Epithelial cell of proximal tubule (primary cell): ENCODE measurements at regions not wholly inside any gene's neighbourhood (a gene's known extent, or its start where the extent isn't known, plus 50 kb on each side); places are given as distances from the start of the nearest gene placed in this dataset.

Experiments used
- DNase-seq: peaks from one replicate; pipeline ENCODE4 v3.0.0-alpha.2; 2011; ENCODE audit warnings: low read depth
- H3K4me3 ChIP-seq: 2 replicates; pipeline ENCODE4 v1.5.1; 2011; ENCODE audit warnings: low read depth, mild to moderate bottlenecking, low read length
- CTCF ChIP-seq: conservative IDR thresholded peaks from 2 replicates; pipeline ENCODE4 v1.5.1; 2012; ENCODE audit warnings: low read depth, mild to moderate bottlenecking, low read length

DNA sequence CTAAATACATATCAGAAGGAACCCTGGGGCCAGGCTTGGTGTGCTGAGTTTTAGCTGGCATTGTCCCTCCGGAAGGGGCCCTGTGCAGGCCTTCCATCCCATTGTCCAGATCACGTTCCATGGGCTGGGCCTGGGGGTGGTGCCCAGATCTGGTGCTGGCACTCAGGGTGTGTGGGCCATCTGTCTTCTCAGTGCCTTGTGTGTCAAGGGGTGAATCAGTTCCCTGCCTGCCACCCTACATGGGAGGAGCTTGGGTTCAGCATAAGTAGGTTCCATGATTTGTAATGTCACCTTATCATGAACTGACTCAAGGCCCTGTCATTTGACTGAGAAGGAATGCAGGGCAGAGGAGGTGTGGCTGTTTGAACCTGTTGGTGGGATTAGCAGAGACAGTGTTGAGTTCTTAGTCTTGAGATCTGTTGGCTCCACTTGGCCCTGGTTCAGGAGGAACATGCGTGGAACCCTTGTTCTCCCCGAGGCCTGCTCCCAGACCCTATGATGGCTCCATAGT, 176.8 kb downstream of the MACROH2A1 start:
- no peak for TF ChIP-seq CTCF
- DNase-seq = no peak
- no peak overlapping the region for H3K4me3 ChIP-seq

DNA sequence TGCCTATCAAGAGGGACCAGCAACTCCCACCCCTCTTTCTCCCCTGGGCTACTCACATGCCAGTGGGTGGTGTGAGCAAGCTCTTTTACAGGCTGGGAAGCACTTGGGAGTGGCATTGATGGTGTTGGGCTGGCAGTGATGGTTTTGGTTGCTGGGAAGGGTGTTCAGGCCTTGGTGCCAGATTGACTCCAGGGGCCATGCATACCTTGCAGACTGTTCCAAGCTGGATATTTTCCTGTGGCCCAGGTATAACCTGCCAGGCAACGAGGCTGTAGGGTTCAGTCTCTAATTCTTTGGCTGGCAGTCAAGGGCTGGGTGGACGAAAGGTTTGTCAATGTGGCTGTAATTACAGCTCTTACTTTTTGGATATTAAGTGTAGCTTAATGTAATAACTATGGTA, 177.3 kb downstream of the MACROH2A1 start:
- TF ChIP-seq CTCF = no peak
- no peak for DNase-seq
- H3K4me3 ChIP-seq = no peak overlapping the region

- no peak for TF ChIP-seq CTCF
- H3K4me3 ChIP-seq = no peak overlapping the region
- no peak for DNase-seq
These were observed 177.9 kb downstream of the MACROH2A1 start for GRCh38 chr5:135221187-135221473.

DNA sequence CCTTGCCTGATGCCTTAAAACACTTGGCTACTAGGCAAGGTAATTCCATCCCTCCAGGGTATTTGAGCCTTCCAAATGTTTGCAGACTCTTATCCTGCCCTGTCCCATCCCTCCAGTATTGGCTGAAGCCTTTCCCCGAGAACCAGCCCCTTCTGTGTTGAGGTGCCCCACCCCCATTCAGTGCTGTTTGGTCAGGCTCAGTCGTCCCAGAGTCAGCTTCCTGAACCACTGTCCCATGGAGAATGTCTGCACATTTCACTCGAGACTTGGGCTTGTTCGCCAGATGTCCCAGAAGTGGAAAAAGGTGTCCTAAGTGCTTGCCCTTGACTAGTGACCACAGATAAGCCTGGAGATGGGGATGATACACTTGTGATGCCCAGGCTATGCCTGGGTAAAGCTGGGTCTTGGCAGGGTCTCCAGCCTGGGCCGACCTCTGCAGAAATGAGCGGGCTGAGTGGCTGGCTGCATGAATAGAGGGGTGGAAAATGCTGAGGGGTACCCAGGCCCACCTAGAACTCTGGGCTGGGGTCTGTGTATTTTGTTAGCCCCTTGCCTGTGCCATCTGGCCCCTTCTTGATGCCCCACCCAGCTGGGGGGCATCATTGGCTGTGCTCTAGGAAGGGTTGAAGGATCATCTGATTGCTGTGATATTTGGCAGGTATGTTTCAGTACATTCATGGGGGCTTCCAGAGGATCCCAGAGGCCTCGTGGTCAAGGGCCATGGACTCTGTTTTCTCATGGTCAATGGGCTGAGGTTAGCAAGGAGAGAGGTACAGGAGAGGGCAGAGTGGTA, 178.4 kb downstream of the MACROH2A1 start:
- TF ChIP-seq CTCF = no peak
- DNase-seq = no peak
- no peak overlapping the region for H3K4me3 ChIP-seq

DNA sequence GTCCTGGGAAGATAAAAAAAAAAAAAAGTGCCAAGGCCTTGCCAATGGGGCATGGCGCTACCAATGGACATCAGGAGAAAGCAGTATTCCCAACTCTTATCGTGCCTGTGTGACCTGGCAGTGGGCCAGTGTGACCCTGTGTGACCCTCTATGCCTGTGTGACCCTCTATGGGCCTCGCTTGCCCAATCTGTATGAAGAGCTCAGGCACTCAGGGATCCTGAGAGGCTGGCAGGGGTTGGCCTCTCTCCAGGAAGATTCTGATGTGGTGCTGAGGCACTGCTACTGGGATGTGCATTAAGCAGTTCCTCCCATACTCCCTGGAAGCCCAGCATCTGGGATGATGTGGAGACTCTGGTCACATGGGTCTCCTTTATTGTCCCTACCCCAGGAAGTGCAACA, 179.2 kb downstream of the MACROH2A1 start:
- no peak overlapping the region for H3K4me3 ChIP-seq
- no peak for TF ChIP-seq CTCF
- no peak for DNase-seq

- H3K4me3 ChIP-seq = no peak overlapping the region
- TF ChIP-seq CTCF = no peak
- no peak for DNase-seq
These were observed 180.1 kb downstream of the MACROH2A1 start for GRCh38 chr5:135218790-135219568.

DNA sequence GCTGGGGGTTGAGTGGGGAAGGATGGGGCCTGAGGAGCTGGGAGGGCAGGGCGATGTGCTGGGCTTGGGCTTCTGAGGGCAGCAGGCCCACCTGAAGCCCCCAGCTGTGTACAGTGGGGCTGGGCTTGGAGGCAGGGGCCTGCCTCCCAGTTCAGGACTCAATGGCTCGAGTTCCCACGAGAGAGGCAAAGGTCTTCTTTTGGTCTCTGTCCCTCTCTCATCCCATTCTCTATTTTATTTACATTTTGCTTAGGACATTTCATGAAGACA, 180.6 kb downstream of the MACROH2A1 start:
- TF ChIP-seq CTCF = no peak
- no peak for DNase-seq
- no peak overlapping the region for H3K4me3 ChIP-seq
